GM18907 (cell line): ENCODE measurements at regions not wholly inside any gene's neighbourhood (a gene's known extent, or its start where the extent isn't known, plus 50 kb on each side); places are given as distances from the start of the nearest gene placed in this dataset.

Experiments
- ATAC-seq: cut with Tn5 transposase; IDR thresholded peaks from one replicate; pipeline ENCODE4 v1.9.1; 2021; ENCODE audit warnings: mild to moderate bottlenecking, moderate library complexity; ENCODE audit not compliant: unreplicated experiment

DNA sequence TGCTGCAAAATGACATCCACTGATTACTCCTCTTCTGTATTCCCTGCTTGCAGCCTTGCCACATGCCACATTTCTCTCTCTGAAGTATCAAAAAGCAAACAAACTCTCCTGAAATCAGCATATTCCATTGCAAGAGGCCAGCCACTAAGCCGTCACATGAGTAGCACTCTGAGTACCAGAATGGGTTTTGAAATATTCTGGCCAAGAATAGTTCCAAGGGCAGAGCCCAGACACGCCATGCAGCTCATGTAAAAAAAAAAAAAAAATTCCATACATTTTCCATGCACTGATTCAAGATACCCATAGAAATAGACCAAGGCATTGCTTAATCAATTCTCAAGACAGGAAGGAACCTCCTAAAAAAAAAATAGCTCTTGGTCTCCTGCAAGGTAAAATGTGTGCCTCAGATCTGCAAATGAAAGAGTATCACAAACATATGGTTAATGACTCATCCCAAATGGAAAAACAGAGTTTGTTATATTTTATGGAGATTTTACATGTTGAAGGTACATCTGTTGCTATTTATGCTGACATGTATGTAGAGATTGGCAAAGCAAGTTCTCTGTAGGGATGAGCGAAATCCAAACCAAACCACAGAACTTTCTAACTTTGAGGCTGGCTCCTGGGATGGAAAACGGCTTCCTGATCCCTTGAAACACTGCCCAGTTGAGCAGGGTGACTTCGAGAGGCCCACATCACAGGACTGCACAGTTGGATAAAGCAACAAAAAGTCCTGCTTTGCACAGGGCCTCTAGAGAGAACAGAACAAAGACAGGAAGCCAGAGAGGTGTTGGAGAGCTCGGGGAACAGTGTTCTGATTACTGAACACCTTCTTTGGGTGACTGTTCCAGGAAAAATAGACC is 346.2 kb downstream of the ZNF521 start:
- no peak for ATAC-seq

- no peak for ATAC-seq
Measured at GRCh38 chr18:25010623-25011374, 341.2 kb downstream of the ZNF521 start.
